ENCODE measurements at regions not wholly inside any gene's neighbourhood (a gene's known extent, or its start where the extent isn't known, plus 50 kb on each side); places are given as distances from the start of the nearest gene placed in this dataset.
A peak's percentile ranks its signal among the peaks of the same experiment; 100 is the strongest.
"Not testable (repeated sequence)": the region's sequence is repeated elsewhere in the genome, so short reads cannot be mapped to it uniquely, and the experiment has no call there.

DNA sequence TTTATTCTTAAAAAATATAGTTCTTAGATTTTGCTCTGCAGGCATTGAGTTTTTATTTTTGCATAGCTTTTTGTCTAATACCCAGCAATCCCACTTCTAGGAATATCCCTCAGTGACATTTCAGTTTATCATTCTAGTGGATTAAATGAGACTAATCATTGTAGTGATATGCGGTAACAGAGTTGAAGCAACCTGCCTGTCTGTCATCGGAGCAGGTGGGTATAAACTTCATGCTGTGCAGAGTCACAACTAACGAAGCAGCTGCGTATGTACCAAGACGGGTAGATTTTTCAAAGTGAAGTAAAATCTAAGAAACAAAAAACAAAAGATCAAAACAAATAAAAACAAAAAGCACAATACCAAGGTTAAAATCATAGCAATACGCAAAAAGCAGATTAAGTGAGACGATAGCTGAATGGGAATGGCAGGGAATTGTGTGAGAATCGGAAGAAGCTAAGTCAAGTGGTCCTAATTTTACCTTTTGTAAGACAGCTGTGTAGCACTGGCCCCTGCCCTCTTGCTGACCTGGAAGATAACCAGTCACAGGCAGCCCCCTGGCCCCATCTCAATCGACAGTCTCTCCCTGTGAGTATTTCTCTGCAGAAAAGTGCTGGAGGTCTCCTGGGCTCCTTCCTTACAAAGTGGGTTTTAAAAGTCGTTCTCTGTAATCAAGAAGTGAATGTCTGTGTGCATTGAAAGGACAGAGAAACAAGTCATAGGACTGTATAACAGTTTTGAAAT lies 169.2 kb downstream of the OR2B2 start:
- DNase-seq (ENCODE audit: low spot score): no peak

DNA sequence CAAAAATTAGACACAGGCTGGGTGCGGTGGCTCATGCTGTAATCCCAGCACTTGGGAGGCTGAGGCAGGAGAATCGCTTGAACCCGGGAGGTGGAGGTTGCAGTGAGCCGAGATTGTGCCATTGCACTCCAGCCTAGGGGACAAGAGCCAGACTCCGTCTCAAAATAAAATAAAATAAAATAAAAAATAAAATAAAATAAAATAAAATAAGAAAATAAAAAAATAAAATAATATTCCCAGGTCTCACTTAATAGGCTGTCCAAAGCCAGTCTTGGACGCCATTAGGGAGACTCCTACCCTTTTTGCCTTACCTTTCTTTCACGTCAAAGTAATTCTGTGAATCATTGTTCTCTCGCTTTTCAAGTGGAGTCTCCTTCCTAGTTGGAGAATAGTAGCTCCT lies 172.3 kb downstream of the OR2B2 start:
- DNase-seq (ENCODE audit: low spot score): not testable (repeated sequence)

DNA sequence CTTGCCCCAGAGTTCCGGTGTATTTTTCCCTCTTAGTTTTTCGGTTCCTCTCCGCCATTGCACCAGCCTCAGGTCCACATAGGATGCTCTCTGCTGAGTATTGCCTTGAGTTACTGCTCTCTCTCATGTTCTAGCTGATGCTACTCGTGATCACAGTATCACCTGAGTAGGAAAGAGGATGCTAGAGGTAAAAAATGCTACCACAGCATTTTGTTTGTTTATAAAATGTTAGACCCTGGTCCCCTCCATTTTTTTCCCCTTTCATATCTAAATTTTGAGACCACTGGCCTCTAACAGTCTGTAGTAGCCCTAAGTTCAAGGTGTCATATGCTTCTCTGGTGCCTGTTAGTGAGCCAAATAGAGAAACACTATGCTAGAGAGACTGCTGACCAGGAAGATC lies 175.5 kb downstream of the OR2B2 start:
- no peak for DNase-seq (ENCODE audit: low spot score)

DNA sequence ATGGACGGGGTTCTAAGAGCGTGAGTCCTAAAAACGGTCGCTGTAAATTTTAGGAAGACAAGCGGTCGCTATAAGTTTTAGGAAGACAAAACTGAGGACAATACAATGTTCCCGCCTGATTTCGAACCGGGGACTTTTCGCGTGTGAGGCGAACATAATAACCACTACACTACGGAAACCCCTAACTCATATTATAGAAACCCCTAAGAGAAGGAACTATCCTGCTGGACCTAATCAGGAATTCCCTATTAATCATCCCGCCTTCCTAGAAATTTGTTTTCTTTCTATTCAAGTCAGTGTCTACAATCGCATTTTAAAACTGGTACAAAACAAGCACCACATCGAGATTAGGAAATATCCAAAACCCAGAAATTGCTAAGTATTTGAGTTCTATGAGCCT lies 183.8 kb downstream of the OR2B2 start:
- DNase-seq (ENCODE audit: low spot score): no peak

DNA sequence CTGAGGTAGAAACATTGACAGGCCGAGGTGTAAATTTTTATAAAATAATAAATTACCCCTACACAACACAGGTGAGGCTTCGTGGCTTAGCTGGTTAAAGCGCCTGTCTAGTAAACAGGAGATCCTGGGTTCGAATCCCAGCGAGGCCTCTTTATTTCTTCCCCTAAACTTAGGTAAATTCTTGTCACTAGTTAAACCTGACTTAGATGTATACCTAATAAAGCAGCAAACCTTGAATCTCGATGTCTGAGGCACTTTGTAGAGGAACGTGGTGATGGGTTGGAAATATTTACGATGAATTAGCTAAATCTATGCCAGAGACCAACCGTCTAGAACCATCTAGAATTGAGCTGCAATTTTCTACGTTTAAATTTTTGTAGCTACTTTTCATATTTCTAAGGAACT lies 185.6 kb downstream of the OR2B2 start:
- DNase-seq (ENCODE audit: low spot score): no peak

DNA sequence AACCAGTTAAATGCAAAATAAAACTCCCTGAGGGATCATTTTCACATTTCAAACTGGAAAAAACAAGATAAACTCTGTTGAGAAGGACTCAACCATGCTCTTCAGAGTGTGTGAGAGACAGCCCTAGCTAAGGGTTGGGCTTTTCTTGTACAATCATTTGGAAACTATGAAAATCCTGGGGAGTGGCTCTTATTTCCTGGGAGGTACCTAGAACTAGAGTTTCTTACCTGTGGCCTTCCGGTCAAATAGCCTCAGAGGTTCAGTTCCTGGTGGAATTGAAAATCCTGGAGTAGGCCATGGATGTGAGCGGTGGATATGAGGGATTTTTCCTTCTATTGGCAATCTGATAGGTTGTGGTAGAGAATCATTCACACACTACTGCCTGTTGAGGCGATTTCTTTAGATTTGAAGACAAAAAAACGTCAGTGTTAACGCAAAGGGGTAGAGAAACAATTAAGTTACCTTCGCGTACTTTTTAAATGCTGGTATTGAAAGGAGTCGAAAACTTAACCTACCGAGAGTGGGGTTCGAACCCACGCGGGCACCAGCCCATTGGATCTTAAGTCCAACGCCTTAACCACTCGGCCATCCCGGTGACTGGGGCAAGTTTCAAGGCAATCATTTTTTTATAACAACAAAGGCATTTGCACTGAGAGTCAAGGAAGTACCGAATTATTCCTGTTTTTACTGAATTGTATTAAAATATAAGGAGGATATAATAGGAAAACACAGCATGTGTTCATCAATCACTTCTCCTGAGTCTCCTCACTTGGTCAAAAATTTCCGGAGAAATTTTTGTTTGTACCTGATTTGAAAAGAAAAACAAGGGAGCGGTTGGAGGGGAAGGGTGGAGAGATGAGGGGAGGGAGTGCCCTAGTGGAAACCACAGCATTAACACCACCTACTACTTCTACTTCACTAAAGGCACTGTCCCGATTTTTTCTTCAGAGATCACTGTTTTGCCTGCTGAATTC lies 191.3 kb downstream of the OR2B2 start:
- DNase-seq (ENCODE audit: low spot score): no peak

DNA sequence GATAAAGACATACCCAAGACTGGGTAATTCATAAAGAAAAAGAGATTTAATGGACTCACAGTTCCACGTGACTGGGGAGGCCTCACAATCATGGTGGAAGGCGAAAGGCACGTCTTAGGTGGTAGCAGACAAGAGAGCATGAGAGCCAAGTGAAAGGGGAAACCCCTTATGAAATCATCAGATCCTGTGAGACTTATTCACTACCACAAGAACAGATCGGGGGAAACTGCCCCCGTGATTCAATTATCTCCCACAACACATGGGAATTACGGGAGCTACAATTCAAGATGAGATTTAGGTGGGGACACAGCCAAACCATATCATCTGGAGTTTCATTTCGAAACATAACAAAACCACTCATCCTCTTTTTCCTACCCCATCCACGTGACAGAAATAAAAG lies 193.2 kb downstream of the OR2B2 start:
- peak; percentile 1 for DNase-seq (ENCODE audit: low spot score)

DNA sequence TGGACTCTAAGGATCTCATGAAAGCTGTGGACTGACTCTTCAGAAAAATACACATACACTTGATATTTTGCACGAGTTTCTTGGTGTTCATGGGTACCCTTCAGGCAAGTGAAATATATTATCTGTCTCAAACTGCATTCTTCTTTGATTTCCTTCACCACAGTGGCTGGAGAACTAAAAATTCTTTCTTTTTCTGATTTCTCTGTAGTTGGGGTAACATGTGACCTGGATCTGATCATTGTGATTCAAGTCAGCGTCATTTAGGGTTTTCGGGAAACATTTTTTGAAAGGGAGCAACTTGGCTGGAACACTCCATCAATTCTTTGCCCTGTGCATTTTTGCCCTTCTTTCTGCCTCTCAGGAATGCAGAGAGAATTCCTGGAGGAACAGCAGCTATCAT lies 205.8 kb downstream of the OR2B2 start:
- DNase-seq (ENCODE audit: low spot score): no peak

DNA sequence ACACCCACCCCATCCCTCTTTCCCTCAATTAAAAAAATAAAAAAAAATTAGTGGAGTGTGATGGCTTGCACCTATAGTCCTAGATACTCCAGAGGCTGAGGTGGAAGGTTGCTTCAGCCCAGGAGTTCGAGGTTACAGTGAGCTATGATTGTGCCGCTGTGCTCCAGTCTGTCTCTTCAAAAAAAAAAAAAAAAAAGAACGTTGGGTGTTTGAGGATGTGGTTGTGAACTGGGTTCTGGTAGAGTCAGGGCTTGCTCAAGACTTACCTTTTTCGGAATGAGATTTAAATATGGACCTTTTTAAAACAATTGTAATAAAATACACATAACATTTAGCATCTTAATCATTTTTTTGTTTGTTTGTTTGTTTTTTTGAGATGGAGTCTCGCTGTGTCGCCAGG lies 211.9 kb downstream of the OR2B2 start:
- no peak for DNase-seq (ENCODE audit: low spot score)

DNA sequence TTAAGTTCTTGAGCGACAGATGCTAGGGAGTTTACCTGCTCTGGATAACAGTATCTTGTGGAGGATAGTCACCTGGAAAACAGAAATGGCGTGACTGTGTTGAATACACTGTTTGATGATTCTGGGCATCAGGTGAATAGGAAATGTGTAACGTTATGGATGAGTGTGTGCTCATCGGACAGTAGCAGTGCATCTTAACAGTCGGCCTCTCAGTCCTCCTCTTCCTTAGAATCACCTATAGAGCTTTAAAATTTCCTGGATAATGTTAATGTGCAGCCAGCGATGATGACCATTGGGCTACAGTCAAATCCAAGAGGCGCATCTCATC lies 217.7 kb downstream of the OR2B2 start:
- DNase-seq (ENCODE audit: low spot score): no peak

DNA sequence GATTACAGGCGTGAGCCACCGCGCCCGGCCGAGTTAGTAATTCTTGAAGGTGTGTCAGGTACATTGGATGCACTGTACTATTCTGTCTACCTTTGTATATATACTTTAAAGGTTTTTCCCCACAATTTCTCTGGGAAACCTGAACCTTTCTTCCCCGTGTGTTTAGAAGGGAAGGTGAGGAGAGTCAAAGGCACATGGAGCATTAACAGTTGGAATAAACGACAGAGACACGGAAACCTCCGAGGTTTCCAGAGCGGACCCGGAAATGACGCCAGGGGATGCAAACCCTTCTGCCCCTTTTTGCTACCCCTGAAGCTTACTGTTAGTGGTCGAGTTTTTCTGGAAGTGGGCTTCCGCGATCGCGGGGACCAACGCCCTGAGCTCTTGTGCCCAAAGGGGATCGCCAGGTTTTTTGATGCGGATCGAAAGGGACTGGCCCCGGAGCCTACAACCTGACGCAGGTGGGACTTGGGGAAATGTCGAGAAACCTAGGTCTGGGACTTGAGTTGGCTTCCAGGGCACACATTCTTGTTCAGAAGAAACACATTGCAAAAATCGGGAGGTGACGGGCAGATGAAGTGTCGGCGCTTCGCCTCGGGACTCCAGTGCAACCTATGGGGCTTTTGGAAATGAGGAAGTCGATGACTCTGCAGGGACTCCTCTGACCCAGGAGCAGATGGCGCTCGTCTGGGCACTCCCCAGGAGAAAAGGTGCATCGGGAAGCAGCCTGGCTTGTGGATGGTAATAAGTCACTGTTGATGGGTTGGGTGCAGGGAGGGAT lies 218.2 kb downstream of the OR2B2 start:
- DNase-seq (ENCODE audit: low spot score): peak; percentile 37

DNA sequence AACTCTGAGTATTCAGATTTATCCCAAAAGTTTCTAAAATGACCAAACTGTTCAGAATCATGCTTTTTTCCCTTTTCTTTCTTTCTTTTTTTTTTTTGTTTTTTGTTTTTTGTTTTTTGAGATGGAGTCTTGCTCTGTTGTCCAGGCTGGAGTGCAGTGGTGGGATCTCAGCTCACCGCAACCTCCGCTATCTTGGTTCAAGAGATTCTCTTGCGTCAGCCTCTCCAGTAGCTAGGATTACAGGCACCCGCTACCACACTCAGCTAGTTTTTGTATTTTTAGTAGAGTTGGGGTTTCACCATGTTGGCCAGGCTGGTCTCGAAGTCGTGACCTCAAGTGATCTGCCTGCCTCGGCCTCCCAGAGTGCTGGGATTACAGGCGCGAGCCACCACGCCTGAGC lies 219.2 kb upstream of the ZNF184 start:
- not testable (repeated sequence) for DNase-seq (ENCODE audit: low spot score)

DNA sequence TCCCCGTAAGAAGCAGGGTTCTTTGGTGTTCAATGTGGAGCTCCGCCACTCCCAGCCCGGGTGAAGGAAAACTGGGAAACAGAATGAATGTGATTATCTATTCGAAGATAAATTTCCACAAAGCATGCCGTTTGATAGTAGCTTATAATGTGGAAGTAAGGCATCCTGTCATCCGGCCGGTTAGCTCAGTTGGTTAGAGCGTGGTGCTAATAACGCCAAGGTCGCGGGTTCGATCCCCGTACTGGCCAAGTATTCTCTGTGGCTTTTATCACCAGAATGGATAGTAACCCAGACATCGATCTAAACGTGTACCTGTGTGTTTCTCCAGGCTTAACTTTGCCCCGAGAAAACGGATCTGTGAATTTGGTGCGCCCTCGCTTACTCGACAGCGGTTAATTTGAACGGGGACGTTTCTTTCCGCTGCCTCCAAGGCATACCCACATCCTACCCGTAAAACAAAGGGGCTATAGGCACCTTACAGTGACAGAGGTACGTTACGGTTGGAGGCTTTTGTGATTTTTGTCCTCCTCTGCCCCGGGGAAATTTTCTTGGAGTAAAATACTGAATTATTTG lies 215.2 kb upstream of the ZNF184 start:
- DNase-seq (ENCODE audit: low spot score): peak; percentile 89

DNA sequence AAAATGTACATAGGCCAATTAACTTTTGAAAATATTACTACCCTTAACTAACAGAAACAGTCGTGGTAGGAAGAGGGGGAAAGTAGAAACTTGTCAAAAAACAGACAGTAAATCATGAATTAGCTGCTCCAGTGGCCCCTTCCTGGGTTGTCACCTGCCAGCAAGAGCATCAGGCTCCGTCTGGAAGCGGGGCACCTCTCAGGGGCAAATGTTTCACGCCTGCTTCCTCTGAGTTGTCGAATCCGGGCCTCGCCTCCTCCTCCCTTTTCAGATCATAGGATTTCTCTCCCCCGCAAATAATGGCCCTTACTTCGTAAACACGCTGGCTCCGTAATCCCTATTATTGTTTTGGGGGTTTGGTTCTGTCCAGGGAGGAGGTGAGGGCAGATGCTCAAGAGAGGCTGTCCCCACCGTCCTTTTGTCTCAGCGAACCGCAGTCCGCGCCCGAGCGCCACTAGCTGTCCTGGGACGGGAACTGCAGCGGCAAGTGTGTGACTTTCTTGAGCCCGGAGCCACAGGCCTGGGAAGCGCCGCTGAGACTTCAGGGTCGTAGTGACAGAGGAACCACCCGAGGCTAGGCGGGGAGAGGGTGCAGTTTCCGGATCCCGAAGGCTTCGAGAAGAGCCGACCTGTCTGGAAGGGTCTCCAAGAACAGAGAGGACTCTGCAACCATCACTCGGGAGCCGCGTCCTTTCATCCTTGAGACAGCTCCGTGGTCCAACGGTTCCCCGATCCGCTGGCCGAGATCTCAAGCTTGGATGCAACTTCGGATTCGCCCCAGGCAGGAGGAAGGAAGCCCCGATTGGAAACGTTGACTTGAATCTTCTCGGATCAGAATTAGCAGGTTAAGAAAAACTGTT lies 214.5 kb upstream of the ZNF184 start:
- DNase-seq (ENCODE audit: low spot score): peak; percentile 78

DNA sequence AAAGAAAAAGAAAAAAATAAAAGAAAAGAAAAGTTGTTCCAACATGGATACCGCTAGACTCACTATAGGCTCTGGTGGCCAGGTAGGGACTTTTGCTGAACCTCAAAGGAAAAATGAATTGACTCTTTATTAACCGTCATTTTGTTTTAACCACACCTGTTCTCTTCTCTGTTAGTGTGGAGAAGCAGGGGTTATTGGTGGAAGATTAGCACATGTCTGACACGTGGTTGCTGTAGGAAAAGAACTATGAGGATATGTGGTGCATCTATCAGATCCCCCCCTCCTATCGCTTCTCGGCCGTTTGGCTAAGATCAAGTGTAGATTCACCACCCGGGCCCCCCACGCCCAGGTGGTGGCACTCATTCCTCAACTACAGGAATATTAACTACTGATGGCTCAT lies 212.4 kb upstream of the ZNF184 start:
- no peak for DNase-seq (ENCODE audit: low spot score)

DNA sequence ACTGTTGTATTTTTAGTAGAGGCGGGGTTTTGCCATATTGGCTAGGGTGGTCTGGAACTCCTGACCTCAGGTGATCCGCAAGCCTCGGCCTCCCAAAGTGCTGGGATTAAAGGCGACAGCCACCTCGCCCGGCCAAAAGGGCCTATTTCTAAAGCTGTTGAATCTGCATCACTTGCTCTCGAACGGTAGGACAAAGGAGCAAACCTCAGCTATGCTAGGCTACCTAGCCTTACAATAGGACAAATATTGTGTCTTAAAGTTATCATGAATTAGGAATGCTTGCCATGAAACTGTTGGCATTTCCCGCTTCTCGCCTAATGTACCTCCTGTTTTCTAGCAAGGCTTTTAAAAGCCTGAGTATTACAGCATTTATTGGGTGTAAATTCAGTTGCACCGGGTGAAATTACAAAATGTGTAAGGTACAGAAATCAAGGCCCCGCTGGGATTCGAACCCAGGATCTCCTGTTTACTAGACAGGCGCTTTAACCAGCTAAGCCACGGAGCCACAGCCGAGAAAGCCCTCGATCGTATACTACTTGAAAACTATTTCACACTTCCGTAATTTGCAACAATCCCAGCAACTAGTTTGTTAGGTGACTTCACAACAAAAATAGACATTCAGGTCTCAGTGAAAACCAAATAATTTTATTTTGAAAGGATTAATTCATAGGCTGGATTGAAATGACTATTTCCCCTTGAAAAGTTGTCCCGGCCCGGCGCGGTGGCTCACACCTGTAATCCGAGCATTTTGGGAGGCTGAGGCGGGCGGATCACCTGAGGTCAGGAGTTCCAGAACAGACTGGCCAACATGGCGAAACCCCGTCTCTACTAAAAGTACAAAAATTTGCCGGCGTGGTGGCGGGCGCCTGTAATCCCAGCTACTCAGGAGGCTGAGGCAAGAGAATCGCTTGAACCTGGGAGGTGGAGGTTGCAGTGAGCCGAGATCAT lies 211.6 kb upstream of the ZNF184 start:
- peak; percentile 56 for DNase-seq (ENCODE audit: low spot score)

DNA sequence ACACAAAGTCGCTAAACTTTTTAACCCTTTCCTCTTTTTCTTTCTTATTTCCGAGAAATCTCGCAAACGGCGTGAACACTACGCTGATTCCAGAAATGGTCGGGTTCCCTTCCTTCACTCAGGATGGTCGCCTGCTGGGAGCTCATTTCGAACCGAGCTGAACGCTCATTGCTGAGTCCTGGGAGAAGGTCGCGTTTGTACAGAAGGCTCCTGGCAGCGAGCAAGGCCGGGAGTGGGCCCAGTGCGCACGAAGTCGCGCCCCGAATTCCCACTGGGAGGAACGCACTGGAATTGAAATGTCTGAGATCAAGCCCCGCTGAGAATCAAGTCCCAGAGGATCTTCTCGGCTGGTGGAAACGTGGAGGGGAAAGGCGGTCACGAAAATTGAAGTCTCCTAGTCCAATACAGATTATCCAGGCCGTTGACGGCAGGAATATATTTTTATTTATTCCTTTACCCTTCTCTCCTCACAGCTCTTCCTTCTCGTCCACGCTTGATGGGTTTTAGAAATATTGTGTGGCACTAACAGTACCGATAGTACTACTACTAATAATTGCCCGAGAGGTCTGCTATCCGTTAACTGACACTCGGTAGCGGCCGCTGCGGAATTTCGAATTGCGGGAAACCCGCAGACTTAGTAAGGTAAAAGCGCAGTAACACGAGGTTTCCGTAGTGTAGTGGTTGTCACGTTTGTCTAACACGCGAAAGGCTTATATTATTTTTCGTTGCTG lies 207.2 kb upstream of the ZNF184 start:
- no peak for DNase-seq (ENCODE audit: low spot score)

DNA sequence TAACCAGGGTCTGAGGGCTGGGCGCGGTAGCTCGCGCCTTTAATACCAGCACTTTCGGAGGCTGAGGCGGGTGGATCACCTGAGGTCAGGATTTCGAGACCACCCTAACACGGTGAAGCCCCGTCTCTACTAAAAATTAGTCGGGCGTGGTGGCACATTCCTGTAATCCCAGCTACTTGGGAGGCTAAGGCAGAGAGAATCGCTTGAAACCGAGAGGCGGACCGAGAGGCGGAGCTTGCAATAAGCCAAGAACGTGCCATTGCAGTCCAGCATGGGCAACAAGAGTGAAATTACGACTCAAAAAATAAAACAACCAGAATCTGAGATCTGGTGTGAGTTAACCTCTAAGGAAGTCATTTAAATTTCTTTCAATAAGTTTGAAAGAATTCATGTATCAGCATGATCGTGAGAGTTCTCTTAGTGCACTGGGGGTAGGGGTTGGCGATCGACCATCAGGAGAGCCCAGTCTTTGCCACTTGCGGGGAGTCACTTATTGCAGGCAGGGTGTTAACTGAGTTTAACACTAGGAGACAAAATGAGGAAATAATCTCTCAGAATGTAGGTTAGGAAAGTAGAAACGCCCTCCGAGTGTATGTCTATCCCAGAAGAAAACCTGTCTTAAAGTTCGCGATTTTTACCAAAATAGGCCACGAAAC lies 206.5 kb upstream of the ZNF184 start:
- no peak for DNase-seq (ENCODE audit: low spot score)

DNA sequence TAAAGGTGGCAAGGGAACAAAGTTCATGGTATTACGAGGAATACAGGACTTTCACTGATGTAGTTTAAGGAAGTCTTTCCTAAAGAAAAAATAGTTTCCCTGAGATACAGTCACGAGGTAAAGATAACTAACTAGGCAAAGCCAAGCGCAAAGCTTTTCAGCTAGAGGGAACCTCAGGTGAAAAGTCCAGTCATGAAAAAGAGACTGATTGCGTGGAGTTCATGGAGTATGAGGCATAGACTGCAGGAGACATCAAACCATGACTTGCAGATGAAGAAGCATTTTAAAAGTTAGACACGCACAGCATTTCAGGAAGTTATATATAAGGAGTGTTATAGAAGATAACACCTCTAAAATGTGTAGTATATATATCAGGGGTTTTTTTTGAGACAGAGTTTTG lies 205.6 kb upstream of the ZNF184 start:
- DNase-seq (ENCODE audit: low spot score): no peak

Measured in CD4-positive, alpha-beta T cell treated with Interleukin-2 at 100 ng/mL for 4 hours (primary cell).